ENCODE measurements at regions not wholly inside any gene's neighbourhood (a gene's known extent, or its start where the extent isn't known, plus 50 kb on each side); places are given as distances from the start of the nearest gene placed in this dataset.

DNA sequence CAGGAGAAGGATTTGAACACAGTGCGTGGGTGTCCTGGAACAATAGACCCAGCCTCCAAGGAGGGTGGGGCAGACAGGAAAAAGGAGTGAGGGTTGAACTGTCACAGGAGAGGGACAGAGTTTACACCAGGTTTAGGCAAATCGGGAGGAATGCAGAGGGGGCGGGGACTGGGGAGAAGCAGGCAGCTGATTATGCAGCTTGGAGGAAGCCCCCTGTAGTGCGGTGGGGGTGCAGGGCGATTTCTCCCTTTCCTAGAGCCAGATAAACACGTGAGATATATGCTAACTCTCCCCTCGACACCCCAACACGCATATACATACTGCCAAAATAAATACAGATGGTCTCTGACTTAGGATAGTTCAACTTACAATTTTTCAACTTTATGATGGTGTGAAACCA is 108.6 kb upstream of the PRR20G start:
- H3K27ac Mint-ChIP-seq: no peak overlapping the region
- H3K4me1 Mint-ChIP-seq (ENCODE audit: low read depth): no peaks in the 10 kb centered on the region
- H3K27me3 Mint-ChIP-seq: peaks cover 13% of the 10 kb centered on the region

DNA sequence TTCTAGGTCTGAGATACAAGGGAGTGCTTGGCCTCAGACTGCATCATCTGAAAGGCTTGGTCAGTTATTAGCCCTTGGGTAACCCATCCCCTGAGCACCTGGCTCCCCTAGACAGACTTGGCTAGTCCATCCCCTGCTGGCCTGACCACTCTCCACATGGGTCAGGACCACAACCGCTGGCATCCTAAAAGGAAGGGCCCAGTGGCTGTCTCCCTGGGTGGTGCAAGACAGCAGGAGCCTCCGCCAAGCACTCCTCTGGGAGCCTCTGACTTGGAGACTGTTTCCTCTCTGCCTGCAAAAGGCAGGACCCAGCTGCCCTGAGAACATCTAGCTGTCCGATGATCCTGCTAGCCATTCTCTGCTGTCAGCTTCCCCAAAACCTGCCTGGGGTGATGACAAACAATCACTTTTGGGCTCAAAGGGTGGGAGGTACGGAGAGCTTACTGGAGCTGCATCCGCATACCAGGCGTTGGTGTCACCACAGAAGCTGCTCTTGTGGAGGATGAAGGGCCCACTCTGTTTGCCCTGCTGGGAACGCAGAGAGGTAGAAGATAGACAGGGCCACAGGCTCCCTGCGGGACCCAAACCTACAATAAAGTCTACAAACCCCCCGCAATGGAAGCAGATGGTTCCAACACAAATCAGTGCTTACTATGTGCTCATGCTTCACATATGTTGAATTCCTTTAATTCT is 108.0 kb upstream of the PRR20G start:
- Mint-ChIP-seq H3K27me3 (peaks cover 13% of the 10 kb centered on the region), H3K4me3 (no peak overlapping the region), H3K9me3 (no peaks in the 10 kb centered on the region), H3K4me1 (ENCODE audit: low read depth) (no peaks in the 10 kb centered on the region), H3K27ac (no peak overlapping the region), H3K36me3 (ENCODE audit: low read depth) (no peaks in the 10 kb centered on the region)

More for the DNA sequence above, 108.6 kb upstream of the PRR20G start:
- H3K9me3 Mint-ChIP-seq: no peaks in the 10 kb centered on the region
- no peak overlapping the region for H3K4me3 Mint-ChIP-seq
- no peaks in the 10 kb centered on the region for H3K36me3 Mint-ChIP-seq (ENCODE audit: low read depth)

DNA sequence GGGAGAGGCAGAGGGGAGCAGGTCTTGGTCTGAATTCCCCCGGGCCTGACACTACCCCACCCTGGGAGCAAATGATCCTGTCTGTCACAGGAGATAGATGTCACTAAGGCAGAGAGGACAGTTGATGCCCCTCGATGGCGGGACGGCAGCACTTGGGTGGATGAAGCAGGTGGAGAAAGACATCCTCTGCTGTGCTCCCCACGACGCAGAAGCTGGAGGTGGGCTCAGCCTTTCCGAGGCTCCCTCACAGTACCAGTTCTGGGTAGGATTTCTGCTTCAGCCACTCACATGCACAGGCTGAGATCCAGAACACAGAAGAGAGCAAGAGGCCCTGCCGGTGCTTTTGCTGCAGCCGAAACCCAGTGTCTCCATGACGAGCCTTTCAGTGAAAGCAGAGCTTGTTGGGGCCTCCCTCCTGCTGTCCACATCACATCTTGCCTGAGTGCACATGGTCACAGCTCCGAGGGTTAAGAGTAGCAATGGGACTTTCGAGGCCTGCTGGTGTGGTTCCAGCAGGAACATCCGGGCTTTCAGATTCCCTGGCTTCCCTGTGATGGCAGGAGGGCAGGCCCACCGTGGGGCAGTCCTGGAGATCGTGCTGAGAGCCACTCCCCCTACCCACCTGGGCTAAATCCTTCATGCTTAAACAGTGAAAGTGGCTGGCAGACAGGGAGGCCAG is 107.3 kb upstream of the PRR20G start:
- H3K27me3 Mint-ChIP-seq: peaks cover 9% of the 10 kb centered on the region
- no peaks in the 10 kb centered on the region for H3K36me3 Mint-ChIP-seq (ENCODE audit: low read depth)
- no peaks in the 10 kb centered on the region for H3K4me1 Mint-ChIP-seq (ENCODE audit: low read depth)
- no peaks in the 10 kb centered on the region for H3K9me3 Mint-ChIP-seq
- H3K27ac Mint-ChIP-seq: no peak overlapping the region
- H3K4me3 Mint-ChIP-seq: no peak overlapping the region

DNA sequence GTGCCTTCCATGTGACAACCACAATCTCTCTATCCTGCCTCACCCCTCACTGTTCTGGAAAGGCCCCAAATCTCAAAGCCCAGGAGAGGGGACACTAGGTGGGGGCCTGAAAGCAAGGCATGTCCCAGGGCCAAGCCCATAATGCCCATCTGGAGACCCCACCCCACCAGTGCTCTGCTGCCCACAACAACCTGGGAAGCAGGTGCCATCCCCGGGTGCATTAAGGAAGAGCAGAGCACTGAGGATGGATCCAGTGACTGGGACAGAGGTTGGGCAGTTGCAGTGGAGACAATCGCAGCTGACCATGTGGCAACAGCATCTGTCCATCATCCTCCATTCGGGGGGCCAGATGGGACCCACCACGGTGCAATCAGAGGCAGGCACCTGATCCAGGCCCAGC is 106.2 kb upstream of the PRR20G start:
- peaks cover 14% of the 10 kb centered on the region for H3K27me3 Mint-ChIP-seq

DNA sequence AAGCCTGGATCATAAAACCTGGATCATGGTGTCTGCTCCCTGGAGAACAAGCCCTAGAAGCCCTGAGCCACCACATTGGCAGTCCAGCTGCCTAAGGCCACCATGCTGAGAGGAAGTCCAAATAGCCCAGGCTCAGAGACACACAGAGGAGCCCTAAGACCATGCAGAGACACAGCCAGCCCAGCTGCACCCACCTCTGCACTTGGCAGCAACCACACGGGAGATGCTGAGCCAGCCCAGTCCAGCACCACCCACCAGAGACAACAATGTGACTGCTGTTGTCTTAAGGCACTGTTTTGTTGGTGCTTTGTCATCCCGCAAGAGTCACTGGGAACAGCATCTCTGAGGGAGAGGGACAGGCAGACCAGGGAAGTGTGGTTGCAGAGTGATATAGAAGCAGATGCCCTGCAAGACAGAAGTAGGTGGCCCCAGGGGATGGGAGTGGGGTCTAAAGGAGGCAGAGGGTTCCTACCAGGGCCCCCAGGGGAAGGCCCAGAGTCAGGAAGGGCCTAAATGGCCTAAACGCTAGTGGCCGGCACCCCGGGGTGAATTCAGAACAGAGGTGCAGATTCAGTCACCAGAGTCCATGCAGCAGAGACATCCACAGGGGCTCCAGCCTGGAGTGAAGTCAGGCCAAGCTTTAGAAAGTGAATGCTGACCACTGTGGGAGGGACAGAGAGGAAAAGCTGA is 105.4 kb upstream of the PRR20G start:
- Mint-ChIP-seq H3K4me1 (ENCODE audit: low read depth) (no peaks in the 10 kb centered on the region), H3K36me3 (ENCODE audit: low read depth) (no peaks in the 10 kb centered on the region), H3K27ac (no peak overlapping the region), H3K9me3 (no peaks in the 10 kb centered on the region), H3K4me3 (no peak overlapping the region), H3K27me3 (peaks cover 14% of the 10 kb centered on the region)

More for the DNA sequence above, 106.2 kb upstream of the PRR20G start:
- Mint-ChIP-seq H3K4me1 (ENCODE audit: low read depth) (no peaks in the 10 kb centered on the region), H3K36me3 (ENCODE audit: low read depth) (no peaks in the 10 kb centered on the region), H3K27ac (no peak overlapping the region), H3K4me3 (no peak overlapping the region), H3K9me3 (no peaks in the 10 kb centered on the region)

DNA sequence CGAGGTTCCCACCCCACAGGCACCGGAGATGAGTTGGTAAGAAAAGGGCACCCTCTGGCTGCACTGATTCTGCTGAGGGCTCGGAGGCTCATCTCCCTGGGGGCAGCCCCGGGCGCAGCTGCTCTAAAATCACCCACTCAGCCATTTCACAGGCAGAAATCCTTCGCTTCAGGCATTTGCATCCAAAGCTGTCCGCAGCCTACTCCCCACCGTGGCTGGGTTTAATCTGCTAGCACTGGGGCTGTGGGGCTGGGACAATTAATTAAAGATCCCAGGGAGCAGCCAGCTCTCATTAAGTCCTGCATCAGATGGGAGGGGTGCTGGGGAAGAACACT is 104.3 kb upstream of the PRR20G start:
- Mint-ChIP-seq H3K27me3 (peaks cover 18% of the 10 kb centered on the region), H3K9me3 (no peaks in the 10 kb centered on the region), H3K27ac (no peak overlapping the region), H3K36me3 (ENCODE audit: low read depth) (no peaks in the 10 kb centered on the region), H3K4me1 (ENCODE audit: low read depth) (no peaks in the 10 kb centered on the region), H3K4me3 (no peak overlapping the region)

DNA sequence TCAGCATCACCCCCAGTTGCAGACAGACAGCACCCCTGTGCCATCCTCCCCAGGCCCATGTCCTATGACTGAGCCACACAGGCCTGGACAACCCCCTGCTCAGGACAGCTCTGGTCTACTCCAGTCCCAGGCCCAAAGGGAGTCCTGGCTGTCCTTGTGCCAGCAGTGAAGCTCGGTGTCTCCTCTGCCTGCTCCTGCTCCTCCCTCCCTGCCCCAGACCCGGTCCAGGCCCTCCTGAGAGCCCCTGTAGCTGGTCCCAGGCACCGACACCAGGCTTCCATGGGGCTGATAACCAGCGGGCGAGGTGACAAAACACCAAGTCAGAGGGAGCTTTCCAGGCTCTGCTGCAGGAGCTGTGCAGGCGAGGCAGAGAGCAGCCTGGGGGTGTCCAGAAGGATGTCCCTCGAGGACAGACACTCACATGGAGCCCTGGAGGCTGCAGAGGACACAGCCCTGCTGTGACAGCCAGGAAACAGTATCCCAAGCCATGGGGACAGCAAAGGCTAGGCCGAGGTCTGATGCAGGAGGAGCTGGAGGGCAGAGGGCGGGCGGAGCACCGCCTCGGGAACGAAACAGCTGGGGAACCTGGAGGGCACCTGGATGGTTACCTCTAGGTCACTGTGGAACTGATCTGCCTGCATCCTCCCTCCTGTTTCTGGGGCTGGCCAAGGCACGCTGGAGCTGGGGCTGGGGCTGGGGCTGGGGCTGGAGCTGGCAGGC is 103.8 kb upstream of the PRR20G start:
- Mint-ChIP-seq H3K4me1 (ENCODE audit: low read depth) (no peaks in the 10 kb centered on the region), H3K27ac (no peak overlapping the region)

DNA sequence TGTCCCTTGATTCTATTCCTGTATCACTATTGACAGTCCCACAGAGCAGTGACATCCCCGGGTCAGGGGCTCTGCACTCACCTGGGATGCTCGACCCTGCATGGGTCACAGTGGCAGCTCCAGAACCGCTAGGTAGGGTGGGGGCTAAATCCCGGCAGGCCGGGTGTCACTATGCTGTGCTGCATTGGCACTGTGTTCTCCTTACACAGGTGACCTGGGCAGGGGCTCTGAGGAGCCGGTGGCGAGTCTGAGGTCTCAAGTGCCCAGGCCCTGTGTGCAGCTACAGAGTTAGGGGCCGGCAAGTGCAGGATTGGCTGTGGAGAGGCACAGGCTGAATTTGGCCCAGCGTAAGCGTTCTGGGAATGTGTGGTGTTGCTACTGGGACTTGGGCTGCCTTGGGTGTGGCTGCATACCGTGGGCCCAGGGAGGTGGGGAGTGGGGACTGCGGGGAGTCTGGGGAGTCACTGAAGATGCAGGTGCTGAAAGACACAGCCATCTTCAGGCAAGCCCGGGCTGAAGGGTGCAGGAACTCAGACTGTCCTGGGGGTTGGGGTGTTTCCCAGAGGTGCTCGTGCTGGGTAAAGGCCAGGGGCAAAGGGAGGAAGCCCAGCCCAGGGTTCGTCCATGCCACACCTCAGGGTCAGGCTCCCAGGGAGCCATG is 102.6 kb upstream of the PRR20G start:
- Mint-ChIP-seq H3K9me3 (no peaks in the 10 kb centered on the region), H3K4me1 (ENCODE audit: low read depth) (no peaks in the 10 kb centered on the region), H3K36me3 (ENCODE audit: low read depth) (no peaks in the 10 kb centered on the region), H3K4me3 (no peak overlapping the region), H3K27ac (no peak overlapping the region), H3K27me3 (peaks cover 15% of the 10 kb centered on the region)

More for the DNA sequence above, 103.8 kb upstream of the PRR20G start:
- Mint-ChIP-seq H3K27me3 (peaks cover 18% of the 10 kb centered on the region), H3K9me3 (no peaks in the 10 kb centered on the region), H3K4me3 (no peak overlapping the region), H3K36me3 (ENCODE audit: low read depth) (no peaks in the 10 kb centered on the region)

DNA sequence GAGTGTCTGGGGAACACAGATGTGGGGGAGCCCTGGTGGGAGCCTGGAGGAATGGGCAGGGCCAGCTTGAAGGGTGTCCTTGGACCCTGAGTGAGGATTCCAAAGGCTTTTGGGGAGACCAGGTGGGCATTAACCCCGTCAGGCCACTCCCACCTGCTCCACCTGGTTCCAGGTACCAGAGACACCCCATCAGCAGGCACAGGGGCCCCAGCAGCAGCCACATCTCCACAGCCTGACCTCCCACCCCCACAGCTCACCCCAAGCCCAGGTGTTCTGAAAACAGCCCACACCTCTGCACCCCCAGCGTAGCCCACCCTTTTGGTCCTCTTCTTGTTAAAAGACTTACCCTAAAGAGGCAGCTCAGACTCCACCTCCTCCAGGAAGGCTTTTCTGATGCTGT is 102.1 kb upstream of the PRR20G start:
- Mint-ChIP-seq H3K27ac (no peak overlapping the region), H3K36me3 (ENCODE audit: low read depth) (no peaks in the 10 kb centered on the region), H3K4me3 (no peak overlapping the region), H3K9me3 (no peaks in the 10 kb centered on the region), H3K4me1 (ENCODE audit: low read depth) (no peaks in the 10 kb centered on the region), H3K27me3 (peaks cover 15% of the 10 kb centered on the region)

DNA sequence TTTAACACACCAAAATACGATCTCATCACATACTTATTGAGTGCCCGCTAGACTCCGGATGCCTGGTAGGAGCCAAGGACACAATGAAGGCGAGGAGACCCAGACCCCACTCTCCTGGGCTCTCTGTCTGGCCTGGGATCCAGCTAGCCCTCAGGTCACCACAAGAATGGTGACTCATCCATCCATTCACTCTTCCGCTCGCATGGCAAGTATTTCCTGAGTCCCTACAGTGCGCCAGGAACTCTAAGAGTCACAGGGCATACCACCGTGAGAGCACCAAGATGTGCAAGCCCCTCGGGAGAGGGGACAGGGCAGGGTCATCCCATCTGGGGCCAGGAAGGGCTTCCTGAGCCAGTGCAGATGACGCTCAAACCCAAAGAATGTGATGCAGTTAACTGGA is 101.6 kb upstream of the PRR20G start:
- Mint-ChIP-seq H3K27me3 (peaks cover 15% of the 10 kb centered on the region), H3K27ac (no peak overlapping the region), H3K4me1 (ENCODE audit: low read depth) (no peaks in the 10 kb centered on the region), H3K4me3 (no peak overlapping the region), H3K36me3 (ENCODE audit: low read depth) (no peaks in the 10 kb centered on the region), H3K9me3 (no peaks in the 10 kb centered on the region)

DNA sequence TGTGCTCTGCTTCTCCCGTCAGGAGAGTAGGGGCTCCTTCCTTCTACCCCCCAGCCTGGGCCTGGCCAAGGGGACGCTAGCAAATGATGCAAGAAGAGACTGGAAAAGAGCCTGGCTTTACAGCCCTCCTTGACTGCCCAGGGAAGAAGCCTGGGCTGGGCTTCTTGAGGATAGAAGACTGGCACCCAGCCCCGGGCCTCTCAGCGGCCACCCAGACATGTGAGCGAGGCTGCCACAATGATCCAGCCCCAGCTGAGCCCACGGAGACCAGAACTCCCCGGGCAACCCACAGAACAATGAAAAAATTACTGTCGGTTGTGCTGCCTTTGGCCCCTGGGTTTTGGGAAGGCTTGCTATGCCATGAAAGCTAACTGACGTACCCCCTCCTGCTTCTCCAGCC is 100.6 kb upstream of the PRR20G start:
- no peaks in the 10 kb centered on the region for H3K4me1 Mint-ChIP-seq (ENCODE audit: low read depth)
- no peak overlapping the region for H3K4me3 Mint-ChIP-seq

DNA sequence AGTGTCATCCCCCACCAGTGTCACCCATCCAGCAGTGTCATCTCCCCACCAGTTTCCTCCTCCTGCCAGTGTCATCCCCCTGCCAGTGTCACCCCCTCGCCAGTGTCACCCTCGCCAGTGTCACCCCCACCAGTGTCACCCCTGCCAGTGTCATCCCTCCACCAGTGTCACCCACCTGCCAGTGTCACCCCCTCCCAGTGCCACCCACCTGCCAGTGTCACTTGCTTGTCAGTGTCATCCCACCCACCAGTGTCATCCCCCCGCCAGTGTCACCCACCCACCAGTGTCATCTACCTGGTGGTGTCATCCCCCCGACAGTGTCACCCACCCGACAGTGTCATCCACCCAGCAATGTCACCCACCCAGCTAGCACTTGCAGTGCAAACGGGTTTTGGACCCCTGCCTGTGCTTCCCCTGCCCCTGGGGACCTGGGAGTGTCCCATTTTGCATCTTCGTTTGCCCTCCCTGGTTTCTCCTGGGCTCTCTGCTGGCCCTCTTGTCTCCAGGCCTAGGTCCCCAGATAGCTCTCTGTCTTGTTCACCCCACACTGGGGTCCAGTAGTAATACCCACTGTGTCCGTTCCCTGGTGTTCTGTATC is 99.8 kb upstream of the PRR20G start:
- Mint-ChIP-seq H3K27ac (no peak overlapping the region), H3K4me3 (no peak overlapping the region), H3K4me1 (ENCODE audit: low read depth) (no peaks in the 10 kb centered on the region), H3K36me3 (ENCODE audit: low read depth) (no peaks in the 10 kb centered on the region), H3K9me3 (no peaks in the 10 kb centered on the region), H3K27me3 (peaks cover 9% of the 10 kb centered on the region)

More for the DNA sequence above, 100.6 kb upstream of the PRR20G start:
- no peaks in the 10 kb centered on the region for H3K36me3 Mint-ChIP-seq (ENCODE audit: low read depth)
- peaks cover 15% of the 10 kb centered on the region for H3K27me3 Mint-ChIP-seq
- no peak overlapping the region for H3K27ac Mint-ChIP-seq
- no peaks in the 10 kb centered on the region for H3K9me3 Mint-ChIP-seq

DNA sequence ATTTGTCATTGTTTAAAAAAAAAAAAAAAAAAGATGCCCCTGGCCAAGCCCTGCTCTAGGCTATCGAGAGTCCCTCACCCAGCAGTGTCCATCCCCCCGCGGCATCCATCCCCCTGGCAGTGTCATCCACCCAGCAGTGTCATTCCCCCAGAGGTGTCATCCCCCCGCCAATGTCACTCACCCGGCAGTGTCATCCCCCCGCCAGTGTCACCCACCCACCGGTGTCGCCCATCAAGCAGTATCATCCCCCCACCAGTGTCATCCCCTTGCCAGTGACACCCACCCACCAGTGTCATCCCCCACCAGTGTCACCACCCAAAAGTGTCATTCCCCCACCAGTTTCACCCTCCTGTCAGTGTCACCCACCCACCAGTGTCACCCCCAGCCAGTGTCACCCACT is 99.3 kb upstream of the PRR20G start:
- no peaks in the 10 kb centered on the region for H3K4me1 Mint-ChIP-seq (ENCODE audit: low read depth)

DNA sequence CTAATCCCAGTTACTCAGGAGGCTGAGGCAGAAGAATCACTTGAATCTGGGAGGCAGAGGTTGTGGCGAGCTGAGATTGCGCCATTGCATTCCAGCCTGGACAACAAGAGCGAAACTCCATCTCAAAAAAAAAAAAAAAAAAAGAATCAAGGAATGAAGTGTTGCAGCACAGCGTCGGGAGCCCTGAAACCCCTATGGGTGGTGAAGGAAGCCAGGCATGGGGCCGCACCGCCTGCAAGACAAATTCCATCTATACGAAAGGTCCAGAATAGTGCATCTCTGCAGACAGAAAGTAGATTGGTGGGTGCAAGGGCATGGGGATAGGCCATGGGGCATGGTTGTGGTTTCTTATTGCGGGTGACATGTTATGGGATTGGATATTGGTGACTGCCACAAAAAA is 98.6 kb upstream of the PRR20G start:
- Mint-ChIP-seq H3K36me3 (ENCODE audit: low read depth) (no peaks in the 10 kb centered on the region), H3K9me3 (peaks cover 4% of the 10 kb centered on the region), H3K27me3 (peaks cover 9% of the 10 kb centered on the region), H3K27ac (no peak overlapping the region), H3K4me1 (ENCODE audit: low read depth) (no peaks in the 10 kb centered on the region), H3K4me3 (no peak overlapping the region)

More for the DNA sequence above, 99.3 kb upstream of the PRR20G start:
- Mint-ChIP-seq H3K9me3 (peaks cover under 1% of the 10 kb centered on the region), H3K27me3 (peaks cover 9% of the 10 kb centered on the region), H3K36me3 (ENCODE audit: low read depth) (no peaks in the 10 kb centered on the region), H3K27ac (no peak overlapping the region), H3K4me3 (no peak overlapping the region)

Measured in stimulated activated naive CD8-positive, alpha-beta T cell treated with anti-CD3 and anti-CD28 coated beads, Interleukin-15, Interleukin-2, amounts not matched to agents 100 ng/mL and 50 ng/mL, for 24 hours (primary cell).